ENCODE measurements at regions not wholly inside any gene's neighbourhood (a gene's known extent, or its start where the extent isn't known, plus 50 kb on each side); places are given as distances from the start of the nearest gene placed in this dataset.

DNA sequence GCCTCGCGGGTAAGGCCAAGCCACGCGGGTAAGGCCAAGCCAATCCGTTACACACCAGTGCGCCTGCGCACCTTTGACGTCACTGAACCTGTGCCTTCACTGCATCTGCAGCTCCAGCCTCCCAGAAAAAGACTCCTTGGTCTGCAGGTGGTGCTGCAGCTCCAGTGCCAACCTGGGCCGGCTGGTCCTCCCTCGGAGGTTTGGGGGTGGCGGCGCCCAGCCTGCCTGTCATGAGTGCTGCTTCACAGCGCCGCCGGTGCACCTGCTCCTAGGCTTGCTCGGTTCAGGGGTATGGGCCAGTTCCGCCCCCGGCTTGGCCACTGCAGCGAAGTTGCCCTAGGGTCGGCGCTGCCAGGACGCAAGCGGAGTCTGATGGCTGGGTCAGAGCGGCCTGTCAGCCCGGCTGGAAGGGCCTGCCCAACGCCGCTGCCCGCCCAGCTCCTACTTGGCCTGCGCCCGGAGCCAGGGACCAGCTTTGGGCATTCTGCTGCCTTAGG is 146.6 kb downstream of the USP22 start:
- TF ChIP-seq CTCF (IDR thresholded peaks at IDR 0.05) (no peak), POLR2AphosphoS5 (IDR thresholded peaks at IDR 0.05) (no peak)
